ENCODE measurements at regions not wholly inside any gene's neighbourhood (a gene's known extent, or its start where the extent isn't known, plus 50 kb on each side); places are given as distances from the start of the nearest gene placed in this dataset.

DNA sequence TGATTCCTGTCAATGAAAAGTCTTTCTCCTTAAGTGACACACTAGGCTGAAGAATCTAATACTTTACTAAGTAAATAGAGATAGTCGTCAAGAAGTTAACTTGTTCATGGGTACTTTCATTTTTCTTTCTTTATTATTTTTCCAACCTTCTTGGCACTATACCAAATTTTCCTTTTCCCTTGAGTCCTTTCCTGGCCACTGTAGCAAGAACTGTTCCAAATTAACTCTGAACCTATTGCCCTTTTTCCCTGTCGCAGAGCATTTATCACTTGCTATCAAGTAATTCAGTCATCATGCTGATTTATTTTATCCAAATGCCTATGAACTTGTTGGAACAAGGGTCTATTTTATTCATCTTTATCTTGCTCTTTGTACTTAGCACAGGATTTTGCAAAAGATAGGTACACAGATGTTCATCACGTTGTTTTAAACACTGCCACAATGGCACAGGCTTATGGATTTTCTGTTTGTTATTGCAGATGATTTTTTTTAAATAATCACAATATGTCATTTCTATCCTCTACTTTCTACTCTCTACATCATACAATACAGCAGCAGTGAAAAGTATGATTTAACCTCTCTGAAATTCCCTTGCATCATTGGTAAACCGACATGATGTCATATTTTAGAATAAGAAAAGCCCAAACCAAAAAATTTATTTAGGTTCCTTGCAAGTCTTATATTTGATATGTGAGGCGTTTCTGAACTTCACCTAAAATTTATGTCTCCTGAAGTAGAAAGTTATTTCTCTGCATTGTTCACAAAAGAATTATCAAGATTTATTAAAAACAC lies 2352.3 kb downstream of the PCDH7 start:
- no peak for FAIRE-seq

DNA sequence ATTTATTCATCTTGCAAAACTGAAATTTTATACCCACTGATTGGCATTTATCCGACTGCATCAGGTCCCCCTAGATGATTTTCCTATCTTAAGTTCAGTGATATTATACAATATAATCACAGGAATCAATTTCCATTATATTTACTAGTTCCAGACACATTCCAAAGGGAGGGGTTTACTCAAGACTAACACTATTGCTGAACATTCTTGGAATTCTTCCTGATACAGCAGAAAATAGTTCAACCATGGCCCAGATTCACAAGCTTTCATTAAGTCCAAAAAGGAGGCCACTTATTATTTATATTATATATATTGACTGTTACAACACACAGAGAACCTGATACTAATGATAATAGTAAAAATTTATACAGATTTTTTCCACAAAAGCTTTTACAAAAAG lies 2353.6 kb downstream of the PCDH7 start:
- Histone ChIP-seq H3K4me1 (ENCODE audit: control insufficient read depth in 3 of 3, insufficient read depth in 2 of 3, low read depth in 1 of 3, low read length in 2 of 3) (peaks cover 0 to 3% (median 0%) of the 10 kb centered on the region in 3 donors), H3K27me3 (ENCODE audit: control insufficient read depth in 3 of 3, insufficient read depth in 3 of 3, low read length in 3 of 3) (no peaks in the 10 kb centered on the region), H3K27ac (ENCODE audit: low read depth in 1 of 3, low read length in 2 of 3) (no peak overlapping the region), H3K9me3 (ENCODE audit: control insufficient read depth in 2 of 2, insufficient read depth in 1 of 2, low read depth in 1 of 2, low read length in 1 of 2) (peaks cover 0 to 3% of the 10 kb centered on the region in 2 donors), H3K4me3 (ENCODE audit: low read depth in 1 of 3, low read length in 3 of 3) (no peak overlapping the region), H3K36me3 (ENCODE audit: control insufficient read depth in 3 of 3, insufficient read depth in 2 of 3, low read depth in 1 of 3, low read length in 3 of 3) (no peaks in the 10 kb centered on the region)
- FAIRE-seq (no peak), DNase-seq (no peak)
- WGBS, 3 donors = 64 to 71% (median 66%) methylated on average over 1 of the region's 1 CpG

More for the DNA sequence above, 2352.3 kb downstream of the PCDH7 start:
- Histone ChIP-seq H3K9me3 (ENCODE audit: control insufficient read depth in 2 of 2, insufficient read depth in 1 of 2, low read depth in 1 of 2, low read length in 1 of 2) (peaks cover 0 to 3% of the 10 kb centered on the region in 2 donors), H3K27me3 (ENCODE audit: control insufficient read depth in 3 of 3, insufficient read depth in 3 of 3, low read length in 3 of 3) (no peaks in the 10 kb centered on the region), H3K36me3 (ENCODE audit: control insufficient read depth in 3 of 3, insufficient read depth in 2 of 3, low read depth in 1 of 3, low read length in 3 of 3) (no peaks in the 10 kb centered on the region), H3K4me1 (ENCODE audit: control insufficient read depth in 3 of 3, insufficient read depth in 2 of 3, low read depth in 1 of 3, low read length in 2 of 3) (peaks cover 0 to 3% (median 0%) of the 10 kb centered on the region in 3 donors), H3K27ac (ENCODE audit: low read depth in 1 of 3, low read length in 2 of 3) (no peak overlapping the region), H3K4me3 (ENCODE audit: low read depth in 1 of 3, low read length in 3 of 3) (no peak overlapping the region)
- 16 to 48% (median 27%) methylated on average over 5 of the region's 5 CpGs for WGBS, 3 donors
- DNase-seq = peak in 1 of 2 donors; percentile 16

DNA sequence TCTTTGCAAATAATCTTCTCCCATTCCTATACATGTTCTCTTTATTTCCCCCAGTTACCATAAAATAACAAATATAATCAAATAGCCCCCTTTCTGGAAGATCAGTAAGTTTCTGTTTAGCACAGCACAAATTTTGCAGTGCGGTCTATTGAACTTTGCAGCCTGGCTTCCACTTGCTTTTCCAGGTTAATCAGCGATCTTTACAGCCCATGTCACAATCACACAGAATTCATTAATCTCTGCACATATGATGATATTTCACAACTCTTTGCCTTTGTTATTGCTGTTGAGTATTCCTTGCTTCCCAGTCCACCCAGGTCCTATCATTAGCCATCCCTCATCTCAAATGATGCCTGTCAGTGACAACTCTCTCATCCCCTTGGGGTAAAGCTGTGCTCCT lies 2358.0 kb downstream of the PCDH7 start:
- H3K36me3 ChIP-seq (ENCODE audit: control insufficient read depth in 3 of 3, insufficient read depth in 2 of 3, low read depth in 1 of 3, low read length in 3 of 3) = no peaks in the 10 kb centered on the region
- FAIRE-seq = no peak
- DNase-seq = peak; percentile 32 to 75
- no peak overlapping the region for H3K27ac ChIP-seq (ENCODE audit: low read depth in 1 of 3, low read length in 2 of 3)
- no peaks in the 10 kb centered on the region for H3K9me3 ChIP-seq (ENCODE audit: control insufficient read depth in 2 of 2, insufficient read depth in 1 of 2, low read depth in 1 of 2, low read length in 1 of 2)
- H3K4me3 ChIP-seq (ENCODE audit: low read depth in 1 of 3, low read length in 3 of 3) = no peak overlapping the region
- 13 to 67% (median 36%) methylated on average over 2 of the region's 2 CpGs for WGBS, 3 donors
- no peaks in the 10 kb centered on the region for H3K4me1 ChIP-seq (ENCODE audit: control insufficient read depth in 3 of 3, insufficient read depth in 2 of 3, low read depth in 1 of 3, low read length in 2 of 3)
- H3K27me3 ChIP-seq (ENCODE audit: control insufficient read depth in 3 of 3, insufficient read depth in 3 of 3, low read length in 3 of 3) = no peaks in the 10 kb centered on the region

DNA sequence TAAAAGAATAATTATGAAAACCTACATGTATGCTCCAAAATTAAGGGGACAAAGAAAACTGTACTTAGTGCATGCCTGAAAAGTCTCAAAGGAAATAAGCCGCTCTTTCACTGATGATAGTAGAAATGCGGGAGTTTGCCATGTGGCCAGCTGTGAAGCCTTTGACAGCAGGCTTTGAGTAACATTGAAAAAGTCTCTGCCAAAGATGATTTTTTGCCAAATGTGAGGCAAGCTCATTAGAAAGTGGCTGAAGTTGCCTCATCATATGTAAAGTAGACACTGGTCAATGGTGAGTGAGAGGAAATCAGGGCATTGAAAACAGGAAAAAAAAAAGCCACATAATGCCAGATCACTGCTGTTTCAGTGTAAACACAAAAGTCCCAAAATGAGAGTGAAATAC lies 2360.1 kb downstream of the PCDH7 start:
- 80 to 92% (median 91%) methylated on average over 2 of the region's 2 CpGs for WGBS, 3 donors
- Histone ChIP-seq H3K27ac (ENCODE audit: low read depth in 1 of 3, low read length in 2 of 3) (no peak overlapping the region), H3K4me1 (ENCODE audit: control insufficient read depth in 3 of 3, insufficient read depth in 2 of 3, low read depth in 1 of 3, low read length in 2 of 3) (no peaks in the 10 kb centered on the region), H3K27me3 (ENCODE audit: control insufficient read depth in 3 of 3, insufficient read depth in 3 of 3, low read length in 3 of 3) (no peaks in the 10 kb centered on the region), H3K9me3 (ENCODE audit: control insufficient read depth in 2 of 2, insufficient read depth in 1 of 2, low read depth in 1 of 2, low read length in 1 of 2) (no peaks in the 10 kb centered on the region), H3K4me3 (ENCODE audit: low read depth in 1 of 3, low read length in 3 of 3) (no peak overlapping the region), H3K36me3 (ENCODE audit: control insufficient read depth in 3 of 3, insufficient read depth in 2 of 3, low read depth in 1 of 3, low read length in 3 of 3) (no peaks in the 10 kb centered on the region)
- FAIRE-seq = no peak
- DNase-seq = no peak

DNA sequence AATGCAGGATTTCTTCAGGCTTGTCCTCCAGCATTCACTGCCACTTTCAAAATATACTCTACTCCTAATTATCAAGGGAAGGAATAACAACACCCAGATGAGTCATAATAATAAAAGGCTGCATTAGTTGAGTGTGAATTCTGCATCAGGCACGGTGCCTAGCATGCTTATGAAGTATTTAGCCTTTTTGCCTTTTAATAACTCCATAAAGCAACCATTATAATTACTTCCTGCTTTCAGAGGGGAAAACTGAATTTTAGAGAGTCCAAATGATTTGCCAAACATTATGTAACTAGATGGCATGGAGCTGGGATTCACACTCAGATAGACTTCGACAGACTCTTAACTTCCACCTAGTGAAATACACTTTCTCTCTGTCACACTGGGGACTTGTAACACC lies 2365.5 kb downstream of the PCDH7 start:
- FAIRE-seq = no peak

DNA sequence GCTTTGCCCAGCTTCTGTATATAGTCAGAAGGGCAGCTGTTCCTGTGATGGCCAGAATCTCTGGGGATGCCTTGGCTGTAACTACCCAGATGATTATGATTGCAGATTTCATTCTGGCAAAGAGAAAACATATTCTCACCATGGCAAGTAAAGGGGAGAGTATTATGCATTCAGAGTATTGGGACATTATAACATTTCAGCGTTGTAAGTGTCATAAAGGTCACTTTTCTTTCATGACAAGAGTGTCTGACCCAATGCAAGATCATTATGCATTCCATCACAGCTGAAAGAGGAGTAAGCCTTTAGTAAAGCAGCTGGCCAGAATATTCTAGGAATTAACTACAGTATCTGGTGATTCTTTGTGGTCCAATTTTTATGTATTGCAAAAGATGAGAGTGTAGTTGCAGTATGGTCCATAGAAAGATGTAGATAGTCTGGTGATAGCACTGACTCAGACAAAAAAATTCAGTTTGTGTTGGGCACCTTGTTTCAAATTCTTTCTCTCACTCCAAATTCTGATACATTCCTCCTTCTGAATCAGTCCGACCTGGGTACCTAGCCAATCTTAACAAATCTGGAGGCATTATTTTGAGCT lies 2366.3 kb downstream of the PCDH7 start:
- no peak for DNase-seq
- no peaks in the 10 kb centered on the region for H3K4me1 ChIP-seq (ENCODE audit: control insufficient read depth in 3 of 3, insufficient read depth in 2 of 3, low read depth in 1 of 3, low read length in 2 of 3)
- no peak for FAIRE-seq
- H3K27ac ChIP-seq (ENCODE audit: low read depth in 1 of 3, low read length in 2 of 3) = no peak overlapping the region
- no peak overlapping the region for H3K4me3 ChIP-seq (ENCODE audit: low read depth in 1 of 3, low read length in 3 of 3)
- H3K9me3 ChIP-seq (ENCODE audit: control insufficient read depth in 2 of 2, insufficient read depth in 1 of 2, low read depth in 1 of 2, low read length in 1 of 2) = no peaks in the 10 kb centered on the region
- no peaks in the 10 kb centered on the region for H3K27me3 ChIP-seq (ENCODE audit: control insufficient read depth in 3 of 3, insufficient read depth in 3 of 3, low read length in 3 of 3)
- no peaks in the 10 kb centered on the region for H3K36me3 ChIP-seq (ENCODE audit: control insufficient read depth in 3 of 3, insufficient read depth in 2 of 3, low read depth in 1 of 3, low read length in 3 of 3)
- 58 to 68% (median 63%) methylated on average over 2 of the region's 2 CpGs for WGBS, 3 donors

More for the DNA sequence above, 2365.5 kb downstream of the PCDH7 start:
- H3K9me3 ChIP-seq (ENCODE audit: control insufficient read depth in 2 of 2, insufficient read depth in 1 of 2, low read depth in 1 of 2, low read length in 1 of 2) = no peaks in the 10 kb centered on the region
- H3K27ac ChIP-seq (ENCODE audit: low read depth in 1 of 3, low read length in 2 of 3) = no peak overlapping the region
- no peaks in the 10 kb centered on the region for H3K27me3 ChIP-seq (ENCODE audit: control insufficient read depth in 3 of 3, insufficient read depth in 3 of 3, low read length in 3 of 3)
- 34 to 62% (median 41%) methylated on average over 2 of the region's 2 CpGs for WGBS, 3 donors
- no peaks in the 10 kb centered on the region for H3K4me1 ChIP-seq (ENCODE audit: control insufficient read depth in 3 of 3, insufficient read depth in 2 of 3, low read depth in 1 of 3, low read length in 2 of 3)
- H3K36me3 ChIP-seq (ENCODE audit: control insufficient read depth in 3 of 3, insufficient read depth in 2 of 3, low read depth in 1 of 3, low read length in 3 of 3) = no peaks in the 10 kb centered on the region
- DNase-seq = no peak
- H3K4me3 ChIP-seq (ENCODE audit: low read depth in 1 of 3, low read length in 3 of 3) = no peak overlapping the region

DNA sequence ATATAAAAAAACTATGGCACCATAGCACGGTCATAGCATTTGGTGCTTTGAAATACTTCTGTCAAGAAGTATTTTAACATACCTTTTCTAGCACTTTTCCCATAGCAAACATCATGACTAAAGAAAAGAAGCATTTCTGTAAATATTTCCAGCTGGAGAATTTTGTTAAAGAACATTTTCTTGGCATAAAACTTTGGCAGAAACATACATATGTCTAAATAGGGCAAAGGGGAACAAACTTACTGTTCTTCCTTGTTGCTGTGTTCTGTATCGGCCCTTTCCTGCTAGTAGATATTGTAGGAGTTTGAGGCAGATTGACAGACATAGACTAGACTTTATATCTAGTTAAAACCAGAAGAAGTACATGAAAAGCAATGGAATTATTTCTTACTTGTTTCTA lies 2368.5 kb downstream of the PCDH7 start:
- WGBS, 3 donors = 65 to 80% (median 74%) methylated on average over 2 of the region's 2 CpGs
- no peak for FAIRE-seq

DNA sequence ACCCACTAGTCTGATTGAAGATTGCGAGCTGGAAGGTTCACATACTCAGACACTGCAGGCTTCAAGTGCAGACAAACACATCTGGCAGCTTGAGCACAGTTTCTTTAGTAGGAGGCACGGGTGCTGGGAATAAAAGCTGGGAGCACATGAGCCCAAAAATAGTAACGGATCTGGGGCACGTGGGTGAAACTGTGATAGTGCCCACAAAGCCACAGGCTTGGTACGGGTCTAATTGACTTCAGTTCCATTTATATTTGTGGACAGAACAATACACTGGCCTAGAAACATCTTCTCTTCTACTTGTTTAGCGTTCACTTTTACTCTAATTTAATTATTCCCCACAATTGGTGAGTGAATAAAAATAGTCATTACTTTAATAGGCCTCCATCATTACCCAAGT lies 2370.7 kb downstream of the PCDH7 start:
- no peaks in the 10 kb centered on the region for H3K9me3 ChIP-seq (ENCODE audit: control insufficient read depth in 2 of 2, insufficient read depth in 1 of 2, low read depth in 1 of 2, low read length in 1 of 2)
- no peaks in the 10 kb centered on the region for H3K27me3 ChIP-seq (ENCODE audit: control insufficient read depth in 3 of 3, insufficient read depth in 3 of 3, low read length in 3 of 3)
- no peaks in the 10 kb centered on the region for H3K36me3 ChIP-seq (ENCODE audit: control insufficient read depth in 3 of 3, insufficient read depth in 2 of 3, low read depth in 1 of 3, low read length in 3 of 3)
- WGBS, 3 donors = 80 to 92% (median 82%) methylated on average over 6 of the region's 6 CpGs
- no peak overlapping the region for H3K4me3 ChIP-seq (ENCODE audit: low read depth in 1 of 3, low read length in 3 of 3)
- FAIRE-seq (no peak), DNase-seq (no peak)
- H3K27ac ChIP-seq (ENCODE audit: low read depth in 1 of 3, low read length in 2 of 3) = no peak overlapping the region
- H3K4me1 ChIP-seq (ENCODE audit: control insufficient read depth in 3 of 3, insufficient read depth in 2 of 3, low read depth in 1 of 3, low read length in 2 of 3) = no peaks in the 10 kb centered on the region

More for the DNA sequence above, 2368.5 kb downstream of the PCDH7 start:
- Histone ChIP-seq H3K4me1 (ENCODE audit: control insufficient read depth in 3 of 3, insufficient read depth in 2 of 3, low read depth in 1 of 3, low read length in 2 of 3) (no peaks in the 10 kb centered on the region), H3K36me3 (ENCODE audit: control insufficient read depth in 3 of 3, insufficient read depth in 2 of 3, low read depth in 1 of 3, low read length in 3 of 3) (no peaks in the 10 kb centered on the region), H3K4me3 (ENCODE audit: low read depth in 1 of 3, low read length in 3 of 3) (no peak overlapping the region), H3K9me3 (ENCODE audit: control insufficient read depth in 2 of 2, insufficient read depth in 1 of 2, low read depth in 1 of 2, low read length in 1 of 2) (no peaks in the 10 kb centered on the region), H3K27me3 (ENCODE audit: control insufficient read depth in 3 of 3, insufficient read depth in 3 of 3, low read length in 3 of 3) (no peaks in the 10 kb centered on the region), H3K27ac (ENCODE audit: low read depth in 1 of 3, low read length in 2 of 3) (no peak overlapping the region)
- DNase-seq = no peak

Measured in small intestine (tissue), 7 donors.